ENCODE measurements at regions not wholly inside any gene's neighbourhood (a gene's known extent, or its start where the extent isn't known, plus 50 kb on each side); places are given as distances from the start of the nearest gene placed in this dataset.
"Not testable (repeated sequence)": the region's sequence is repeated elsewhere in the genome, so short reads cannot be mapped to it uniquely, and the experiment has no call there.

- not testable (repeated sequence) for H3K27me3 Mint-ChIP-seq, H3K27ac Mint-ChIP-seq
- H3K4me1 Mint-ChIP-seq: peaks cover 8 to 20% of the 10 kb centered on the region in 2 donors
These were observed 115.7 kb upstream of the NR3C1 start for GRCh38 chr5:143519215-143519614.

GRCh38 chr5:143517824-143518223, 114.3 kb upstream of the NR3C1 start:
- DNase-seq; ATAC-seq (replicated peaks); H3K36me3 Mint-ChIP-seq; H3K4me3 Mint-ChIP-seq; H3K27ac Mint-ChIP-seq; H3K27me3 Mint-ChIP-seq; H3K9me3 Mint-ChIP-seq: not testable (repeated sequence)
- H3K4me1 Mint-ChIP-seq: peaks cover 9 to 20% of the 10 kb centered on the region in 2 donors

More at GRCh38 chr5:143519215-143519614, 115.7 kb upstream of the NR3C1 start:
- not testable (repeated sequence) for DNase-seq; H3K36me3 Mint-ChIP-seq; H3K4me3 Mint-ChIP-seq; ATAC-seq (replicated peaks); H3K9me3 Mint-ChIP-seq

GRCh38 chr5:143516249-143516648, 112.8 kb upstream of the NR3C1 start:
- Mint-ChIP-seq H3K27ac (no peak overlapping the region), H3K4me1 (peaks cover 9 to 20% of the 10 kb centered on the region in 2 donors), H3K36me3 (no peaks in the 10 kb centered on the region), H3K4me3 (no peak overlapping the region), H3K9me3 (peaks cover 0 to 1% of the 10 kb centered on the region in 2 donors), H3K27me3 (no peaks in the 10 kb centered on the region)
- ATAC-seq (replicated peaks): peak; percentile 85 to 92
- DNase-seq: no peak

GRCh38 chr5:143515829-143516228, 112.3 kb upstream of the NR3C1 start:
- Mint-ChIP-seq H3K9me3 (peaks cover 0 to 1% of the 10 kb centered on the region in 2 donors), H3K36me3 (no peaks in the 10 kb centered on the region), H3K27ac (no peak overlapping the region), H3K4me3 (no peak overlapping the region), H3K4me1 (peaks cover 9 to 20% of the 10 kb centered on the region in 2 donors), H3K27me3 (no peaks in the 10 kb centered on the region)
- DNase-seq: peak; percentile 17
- ATAC-seq (replicated peaks): peak; percentile 85

- no peaks in the 10 kb centered on the region for H3K36me3 Mint-ChIP-seq
- no peak for ATAC-seq (replicated peaks)
These were observed 111.3 kb upstream of the NR3C1 start for GRCh38 chr5:143514616-143515335.

GRCh38 chr5:143513720-143514119, 110.2 kb upstream of the NR3C1 start:
- Mint-ChIP-seq H3K27me3 (no peaks in the 10 kb centered on the region), H3K27ac (no peak overlapping the region), H3K36me3 (no peaks in the 10 kb centered on the region), H3K4me1 (peaks cover 9 to 20% of the 10 kb centered on the region in 2 donors), H3K9me3 (peaks cover 0 to 1% of the 10 kb centered on the region in 2 donors), H3K4me3 (no peak overlapping the region)
- no peak for DNase-seq
- no peak for ATAC-seq (replicated peaks)

More at GRCh38 chr5:143514616-143515335, 111.3 kb upstream of the NR3C1 start:
- Mint-ChIP-seq H3K27ac (no peak overlapping the region), H3K4me1 (peaks cover 9 to 20% of the 10 kb centered on the region in 2 donors), H3K4me3 (no peak overlapping the region), H3K9me3 (peaks cover 0 to 1% of the 10 kb centered on the region in 2 donors), H3K27me3 (no peaks in the 10 kb centered on the region)
- no peak for DNase-seq

- H3K27me3 Mint-ChIP-seq: no peaks in the 10 kb centered on the region
- no peak for DNase-seq
- H3K4me3 Mint-ChIP-seq: no peak overlapping the region
- H3K27ac Mint-ChIP-seq: no peak overlapping the region
- no peaks in the 10 kb centered on the region for H3K36me3 Mint-ChIP-seq
- peaks cover 0 to 1% of the 10 kb centered on the region in 2 donors for H3K9me3 Mint-ChIP-seq
- ATAC-seq (replicated peaks): no peak
- peaks cover 9 to 20% of the 10 kb centered on the region in 2 donors for H3K4me1 Mint-ChIP-seq
These were observed 108.2 kb upstream of the NR3C1 start for GRCh38 chr5:143511736-143512135.

GRCh38 chr5:143509758-143510221, 106.3 kb upstream of the NR3C1 start:
- no peak for ATAC-seq (replicated peaks)
- H3K4me1 Mint-ChIP-seq: peaks cover 2% of the 10 kb centered on the region in 2 donors
- peaks cover 4 to 8% of the 10 kb centered on the region in 2 donors for H3K9me3 Mint-ChIP-seq
- no peak overlapping the region for H3K27ac Mint-ChIP-seq
- H3K4me3 Mint-ChIP-seq: no peak overlapping the region
- no peaks in the 10 kb centered on the region for H3K27me3 Mint-ChIP-seq
- no peak for DNase-seq
- H3K36me3 Mint-ChIP-seq: no peaks in the 10 kb centered on the region

- H3K27me3 Mint-ChIP-seq: no peaks in the 10 kb centered on the region
- H3K4me3 Mint-ChIP-seq: no peak overlapping the region
- no peak overlapping the region for H3K27ac Mint-ChIP-seq
- ATAC-seq (replicated peaks) (no peak), DNase-seq (no peak)
- peaks cover 4 to 7% of the 10 kb centered on the region in 2 donors for H3K9me3 Mint-ChIP-seq
- H3K36me3 Mint-ChIP-seq: no peaks in the 10 kb centered on the region
- no peaks in the 10 kb centered on the region for H3K4me1 Mint-ChIP-seq
These were observed 103.5 kb upstream of the NR3C1 start for GRCh38 chr5:143506836-143507552.

- H3K4me1 Mint-ChIP-seq: no peaks in the 10 kb centered on the region
- H3K27me3 Mint-ChIP-seq: no peaks in the 10 kb centered on the region
- H3K4me3 Mint-ChIP-seq: no peak overlapping the region
- ATAC-seq (replicated peaks): no peak
- H3K9me3 Mint-ChIP-seq: peaks cover 4 to 7% of the 10 kb centered on the region in 2 donors
- H3K36me3 Mint-ChIP-seq: no peaks in the 10 kb centered on the region
- no peak overlapping the region for H3K27ac Mint-ChIP-seq
- DNase-seq: no peak
These were observed 102.4 kb upstream of the NR3C1 start for GRCh38 chr5:143505934-143506333.

GRCh38 chr5:143505354-143505753, 101.9 kb upstream of the NR3C1 start:
- H3K27ac Mint-ChIP-seq: no peak overlapping the region
- no peaks in the 10 kb centered on the region for H3K36me3 Mint-ChIP-seq
- H3K27me3 Mint-ChIP-seq: no peaks in the 10 kb centered on the region
- no peak overlapping the region for H3K4me3 Mint-ChIP-seq
- ATAC-seq (replicated peaks): no peak
- no peaks in the 10 kb centered on the region for H3K4me1 Mint-ChIP-seq
- H3K9me3 Mint-ChIP-seq: peaks cover 4 to 7% of the 10 kb centered on the region in 2 donors
- DNase-seq: no peak

- ATAC-seq (replicated peaks): no peak
- Mint-ChIP-seq H3K27me3 (no peaks in the 10 kb centered on the region), H3K4me3 (no peak overlapping the region), H3K36me3 (no peaks in the 10 kb centered on the region), H3K4me1 (no peaks in the 10 kb centered on the region), H3K9me3 (peaks cover 4 to 7% of the 10 kb centered on the region in 2 donors), H3K27ac (no peak overlapping the region)
- no peak for DNase-seq
These were observed 98.0 kb upstream of the NR3C1 start for GRCh38 chr5:143501310-143502044.

GRCh38 chr5:143499480-143500114, 96.1 kb upstream of the NR3C1 start:
- DNase-seq (no peak), ATAC-seq (replicated peaks) (peak in 1 of 2 donors; percentile 25)
- Mint-ChIP-seq H3K4me3 (no peak overlapping the region), H3K27ac (no peak overlapping the region), H3K36me3 (no peaks in the 10 kb centered on the region), H3K4me1 (no peaks in the 10 kb centered on the region), H3K9me3 (no peaks in the 10 kb centered on the region), H3K27me3 (no peaks in the 10 kb centered on the region)

GRCh38 chr5:143498821-143499220, 95.3 kb upstream of the NR3C1 start:
- H3K27ac Mint-ChIP-seq: no peak overlapping the region
- no peaks in the 10 kb centered on the region for H3K36me3 Mint-ChIP-seq
- H3K27me3 Mint-ChIP-seq: no peaks in the 10 kb centered on the region
- no peaks in the 10 kb centered on the region for H3K9me3 Mint-ChIP-seq
- no peak overlapping the region for H3K4me3 Mint-ChIP-seq
- no peak for DNase-seq
- ATAC-seq (replicated peaks): no peak
- H3K4me1 Mint-ChIP-seq: no peaks in the 10 kb centered on the region

Measured in stimulated activated naive B cell treated with anti-CD40 and anti-IgM and Interleukin-4, amounts not matched to agents 10 μg/mL and 1 μg/mL and 100 μg/mL, for 72 hours (primary cell).